ENCODE measurements at regions not wholly inside any gene's neighbourhood (a gene's known extent, or its start where the extent isn't known, plus 50 kb on each side); places are given as distances from the start of the nearest gene placed in this dataset.

- no peak for DNase-seq (ENCODE audit: low spot score)
- in situ Hi-C loops (cut with MboI; ENCODE audit: low sequenced_read_pairs, unreplicated experiment) = no loop called here
- TF ChIP-seq CTCF (IDR thresholded peaks at IDR 0.05; ENCODE audit: borderline replicate concordance, control extremely low read depth, extremely low read depth, insufficient read depth, missing control alignments) = no peak
These were observed 86.1 kb upstream of the KYNU start for GRCh38 chr2:142791335-142791734.

- TF ChIP-seq CTCF (IDR thresholded peaks at IDR 0.05; ENCODE audit: borderline replicate concordance, control extremely low read depth, extremely low read depth, insufficient read depth, missing control alignments) = no peak
- in situ Hi-C loops (cut with MboI; ENCODE audit: low sequenced_read_pairs, unreplicated experiment) = no loop called here
These were observed 90.4 kb upstream of the KYNU start for GRCh38 chr2:142786918-142787702.

DNA sequence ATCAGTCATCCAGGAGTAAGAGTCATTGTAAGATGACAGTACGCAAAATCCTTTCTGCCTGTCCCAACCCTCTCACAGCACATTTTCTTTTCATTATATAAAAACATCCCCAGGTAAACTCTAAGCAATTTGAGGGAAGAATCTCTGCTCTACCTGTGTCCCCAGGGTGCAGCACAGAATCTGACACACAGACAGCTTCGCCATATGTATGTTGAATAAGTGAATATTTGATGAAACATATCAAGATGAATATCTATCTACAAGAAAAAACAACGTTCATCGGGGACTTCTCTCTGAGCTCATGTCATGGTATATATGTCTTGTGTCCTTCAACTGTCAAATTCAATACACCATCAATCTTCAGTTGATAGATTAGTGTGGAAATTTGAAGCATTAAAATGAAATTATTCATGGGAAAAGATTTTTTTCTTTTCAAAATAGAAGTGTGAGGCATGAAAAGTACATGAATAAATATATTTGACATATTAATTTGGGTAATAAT, 94.5 kb upstream of the KYNU start:
- DNase-seq (ENCODE audit: low spot score) = no peak
- in situ Hi-C loops (cut with MboI; ENCODE audit: low sequenced_read_pairs, unreplicated experiment) = no loop called here

More at GRCh38 chr2:142786918-142787702, 90.4 kb upstream of the KYNU start:
- DNase-seq (ENCODE audit: low spot score) = no peak

GRCh38 chr2:142781146-142781545, 96.3 kb upstream of the KYNU start:
- no peak for TF ChIP-seq CTCF (IDR thresholded peaks at IDR 0.05; ENCODE audit: borderline replicate concordance, control extremely low read depth, extremely low read depth, insufficient read depth, missing control alignments)
- in situ Hi-C loops (cut with MboI; ENCODE audit: low sequenced_read_pairs, unreplicated experiment) = no loop called here
- no peak for DNase-seq (ENCODE audit: low spot score)

More for the DNA sequence above, 94.5 kb upstream of the KYNU start:
- no peak for TF ChIP-seq CTCF (IDR thresholded peaks at IDR 0.05; ENCODE audit: borderline replicate concordance, control extremely low read depth, extremely low read depth, insufficient read depth, missing control alignments)

DNA sequence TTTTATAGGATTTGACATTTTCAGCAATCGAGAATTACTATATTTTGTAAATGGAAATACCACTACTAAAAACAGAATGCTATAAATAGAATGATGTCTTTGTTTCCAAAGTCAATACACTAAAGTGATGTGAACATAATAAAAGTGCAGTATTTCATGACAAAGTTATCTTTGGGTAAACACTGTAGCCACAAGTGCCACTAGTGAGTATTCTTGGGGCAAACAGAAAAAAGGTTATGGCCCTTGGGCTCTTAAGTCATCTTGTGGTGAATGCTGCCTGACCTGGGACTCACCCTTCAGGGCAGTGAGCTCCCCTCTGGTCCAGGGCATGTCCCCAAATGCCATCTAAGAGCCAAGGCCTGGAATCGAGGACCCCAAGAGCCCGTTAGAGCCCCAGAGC, 99.2 kb upstream of the KYNU start:
- DNase-seq (ENCODE audit: low spot score) = no peak
- TF ChIP-seq CTCF (IDR thresholded peaks at IDR 0.05; ENCODE audit: borderline replicate concordance, control extremely low read depth, extremely low read depth, insufficient read depth, missing control alignments) = no peak
- in situ Hi-C loops (cut with MboI; ENCODE audit: low sequenced_read_pairs, unreplicated experiment) = no loop called here

GRCh38 chr2:142777742-142778141, 99.7 kb upstream of the KYNU start:
- TF ChIP-seq CTCF (IDR thresholded peaks at IDR 0.05; ENCODE audit: borderline replicate concordance, control extremely low read depth, extremely low read depth, insufficient read depth, missing control alignments) = no peak
- no peak for DNase-seq (ENCODE audit: low spot score)
- in situ Hi-C loops (cut with MboI; ENCODE audit: low sequenced_read_pairs, unreplicated experiment) = no loop called here
